Pulmonary artery endothelial cell (primary cell): ENCODE measurements at regions not wholly inside any gene's neighbourhood (a gene's known extent, or its start where the extent isn't known, plus 50 kb on each side); places are given as distances from the start of the nearest gene placed in this dataset.
"Not testable (repeated sequence)": the region's sequence is repeated elsewhere in the genome, so short reads cannot be mapped to it uniquely, and the experiment has no call there.

Experiments
- DNase-seq: peaks from one replicate; pipeline ENCODE4 v3.0.0-alpha.2; 2011; ENCODE audit warnings: low read depth, low spot score

DNA sequence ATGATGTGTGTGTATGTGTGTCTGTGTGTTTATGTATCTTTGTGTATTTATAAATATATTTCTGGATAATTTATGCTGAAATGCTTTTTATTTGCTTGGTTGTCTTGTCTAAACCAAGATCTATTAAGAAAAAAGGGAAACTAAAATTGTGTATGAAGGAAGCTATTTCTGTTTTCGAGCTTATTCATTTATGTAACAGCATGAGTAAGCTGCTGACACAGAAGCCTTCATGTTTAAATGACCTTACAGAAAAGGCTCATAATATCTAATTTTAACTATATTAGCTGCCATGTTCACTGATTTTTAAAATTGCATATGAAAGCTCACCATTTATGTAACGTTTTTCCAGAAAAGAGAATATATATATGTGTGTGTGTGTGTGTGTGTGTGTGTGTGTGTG is 392.8 kb downstream of the PTH2R start:
- DNase-seq: no peak

DNA sequence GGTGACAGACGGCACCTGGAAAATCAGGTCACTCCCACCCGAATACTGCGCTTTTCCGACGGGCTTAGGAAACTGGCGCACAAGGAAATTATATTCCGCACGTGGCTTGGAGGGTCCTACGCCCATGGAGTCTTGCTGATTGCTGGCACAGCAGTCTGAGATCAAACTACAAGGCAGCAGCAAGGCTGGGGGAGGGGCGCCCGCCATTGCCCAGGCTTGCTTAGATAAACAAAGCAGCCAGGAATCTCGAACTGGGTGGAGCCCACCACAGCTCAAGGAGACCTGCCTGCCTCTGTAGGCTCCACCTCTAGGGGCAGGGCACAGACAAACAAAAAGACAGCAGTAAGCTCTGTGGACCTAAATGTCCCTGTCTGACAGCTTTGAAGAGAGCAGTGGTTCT is 394.3 kb downstream of the PTH2R start:
- DNase-seq: not testable (repeated sequence)

DNA sequence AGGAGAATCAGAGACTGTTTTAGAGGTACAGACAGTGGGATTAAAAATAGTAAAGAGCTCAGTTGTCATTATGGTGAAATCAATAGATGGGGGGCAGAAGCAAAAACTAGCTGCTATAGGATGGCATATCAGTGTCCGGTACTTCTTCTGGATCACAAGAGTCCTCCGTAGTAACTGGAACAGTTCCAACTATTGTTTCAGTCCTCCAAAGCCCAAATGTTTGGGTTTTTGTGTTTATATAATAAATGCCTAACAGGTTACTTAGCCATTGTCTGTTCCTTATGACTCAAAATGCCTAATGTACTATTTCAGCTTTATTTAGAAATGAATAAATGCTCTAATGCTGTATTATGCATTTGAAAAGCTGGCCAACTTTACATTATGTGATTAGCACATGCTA is 401.2 kb downstream of the PTH2R start:
- no peak for DNase-seq

DNA sequence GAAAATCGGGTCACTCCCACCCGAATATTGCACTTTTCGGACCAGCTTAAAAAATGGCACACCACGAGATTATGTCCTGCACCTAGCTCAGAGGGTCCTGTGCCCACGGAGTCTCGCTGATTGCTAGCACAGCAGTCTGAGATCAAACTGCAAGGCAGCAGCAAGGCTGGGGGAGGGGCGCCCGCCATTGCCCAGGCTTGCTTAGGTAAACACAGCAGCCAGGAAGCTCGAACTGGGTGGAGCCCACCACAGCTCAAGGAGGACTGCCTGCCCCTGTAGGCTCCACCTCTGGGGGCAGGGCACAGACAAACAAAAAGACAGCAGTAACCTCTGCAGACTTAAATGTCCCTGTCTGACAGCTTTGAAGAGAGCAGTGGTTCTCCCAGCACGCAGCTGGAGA is 405.3 kb downstream of the PTH2R start:
- DNase-seq: not testable (repeated sequence)

GRCh38 chr2:208819190-208819589 is 412.6 kb downstream of the PTH2R start:
- no peak for DNase-seq

- DNase-seq: no peak
Observed at GRCh38 chr2:208820014-208820688, 413.6 kb downstream of the PTH2R start.

- no peak for DNase-seq
Observed at GRCh38 chr2:208827109-208827508, 420.5 kb downstream of the PTH2R start.

DNA sequence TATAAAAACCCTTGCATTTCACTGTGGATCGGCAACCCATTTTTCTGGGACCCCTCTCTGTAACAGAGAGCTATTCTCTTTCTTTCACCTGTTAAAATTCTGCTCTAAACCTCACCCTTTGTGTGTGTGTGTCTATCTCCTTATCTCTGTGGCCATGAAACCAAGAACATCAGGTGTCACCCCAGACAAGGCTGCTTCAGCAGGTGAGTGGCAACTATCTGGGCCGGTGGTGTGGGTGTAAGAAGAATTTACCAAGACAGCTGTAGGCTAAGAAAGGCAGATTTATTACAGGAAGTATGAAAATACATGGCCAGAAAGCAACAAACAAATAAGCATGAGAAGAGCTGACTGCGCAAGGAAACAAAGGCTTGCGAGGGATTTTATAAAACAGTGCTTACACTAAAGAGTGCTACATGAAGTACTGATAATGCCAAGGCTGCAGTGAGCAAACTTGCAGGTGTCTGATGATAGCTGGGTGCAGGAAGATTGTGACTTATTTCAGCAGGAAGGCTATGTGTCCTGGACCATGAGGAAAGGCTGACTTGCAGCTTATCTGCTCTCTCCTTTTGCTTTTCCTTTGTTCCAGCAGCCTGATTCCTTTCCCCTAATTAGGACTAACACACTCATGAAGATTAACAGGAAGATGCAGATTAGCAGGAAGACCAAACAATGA is 421.1 kb downstream of the PTH2R start:
- no peak for DNase-seq

DNA sequence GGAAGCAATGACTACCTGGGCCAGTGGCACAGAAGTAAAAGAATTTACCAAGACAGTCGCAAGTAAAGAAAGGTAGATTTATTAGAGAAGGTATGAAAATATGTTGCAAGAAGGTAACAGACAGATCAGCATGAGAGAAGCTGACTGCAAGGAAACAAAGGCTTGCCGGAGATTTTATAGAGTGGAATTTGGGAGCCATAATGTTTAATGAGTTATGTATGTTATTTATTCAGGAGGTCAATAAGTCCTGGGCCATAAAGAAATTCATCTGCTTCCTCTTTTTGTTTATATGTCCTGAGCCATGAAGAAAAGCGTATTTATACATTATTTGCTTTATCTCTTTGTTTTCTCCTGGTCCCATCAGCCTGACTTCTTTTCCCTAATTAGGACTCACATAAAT is 423.6 kb downstream of the PTH2R start:
- no peak for DNase-seq

DNA sequence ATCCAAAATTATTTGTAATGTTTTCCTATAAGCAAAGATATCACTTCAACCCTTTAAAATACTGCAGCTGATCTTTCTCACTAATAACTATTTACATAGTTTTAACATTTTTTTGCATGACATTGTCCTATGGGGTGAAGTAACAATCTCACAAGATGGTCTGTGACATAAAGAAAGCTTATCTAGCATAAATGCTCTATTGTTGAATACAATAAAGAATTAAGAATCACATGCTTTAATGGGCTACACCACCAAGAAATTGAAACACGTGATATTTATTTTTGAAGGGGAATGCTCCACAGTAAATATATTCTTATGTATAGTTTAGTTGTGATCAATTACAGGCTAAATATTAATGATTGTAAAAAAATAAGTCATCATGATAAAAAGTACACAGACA is 441.1 kb downstream of the PTH2R start:
- DNase-seq: no peak

DNA sequence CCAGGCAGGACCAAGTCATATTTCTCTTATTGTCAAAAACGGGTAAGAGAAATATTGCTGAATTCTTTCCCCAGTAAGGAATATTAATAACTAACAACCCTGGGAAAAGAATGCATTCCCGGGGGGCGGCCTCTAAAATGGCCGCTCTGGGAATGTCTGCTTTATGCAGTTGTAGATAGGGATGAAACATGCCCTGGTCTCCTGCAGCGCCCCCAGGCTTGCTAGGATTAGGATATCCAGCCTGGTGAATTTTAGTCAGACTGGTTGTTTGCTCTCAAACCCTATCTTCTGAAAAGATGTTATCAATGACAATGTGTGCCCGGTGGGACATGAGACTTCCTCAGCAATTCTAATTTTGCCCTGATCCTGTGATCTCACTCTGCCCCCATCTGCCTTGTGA is 448.1 kb downstream of the PTH2R start:
- DNase-seq: no peak

DNA sequence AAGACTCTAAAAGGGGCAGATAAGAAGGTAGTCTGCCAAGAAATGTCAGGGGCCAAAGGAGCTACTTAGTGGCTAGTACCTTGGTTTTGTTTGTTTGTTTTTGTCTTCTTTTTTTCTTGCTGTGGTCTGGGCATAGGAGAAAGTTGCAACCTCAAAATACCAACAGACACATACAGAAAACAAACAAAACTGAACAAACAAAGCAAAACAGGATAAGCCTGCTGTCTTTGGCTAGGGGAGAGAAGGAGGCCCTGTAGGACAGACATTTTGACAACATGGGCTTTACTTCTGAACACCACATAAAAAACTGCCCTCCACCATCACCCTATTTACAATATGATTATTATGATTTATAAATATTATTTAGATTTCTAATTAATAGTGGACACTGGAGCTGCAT is 460.8 kb downstream of the PTH2R start:
- DNase-seq: no peak

- DNase-seq: no peak
Observed at GRCh38 chr2:208872591-208872990, 466.0 kb downstream of the PTH2R start.

DNA sequence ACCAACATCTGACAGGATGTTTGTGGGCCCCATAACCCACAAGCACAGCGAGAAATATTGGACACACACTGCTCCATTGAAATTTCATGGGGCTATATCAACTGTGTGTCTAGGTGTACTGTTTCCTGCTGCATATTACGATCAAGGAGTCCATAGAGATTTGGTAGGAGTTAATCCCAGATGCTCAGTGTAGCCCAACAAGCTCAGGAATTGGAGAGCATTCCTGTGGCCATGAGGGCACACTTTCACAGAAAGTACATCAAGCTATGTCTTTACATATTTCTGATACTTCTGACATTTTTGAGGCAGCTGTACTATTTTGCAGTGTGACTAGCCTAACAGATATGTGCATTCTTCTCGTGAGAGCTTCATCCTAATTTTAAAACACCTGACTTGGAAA is 473.1 kb downstream of the PTH2R start:
- DNase-seq: no peak

DNA sequence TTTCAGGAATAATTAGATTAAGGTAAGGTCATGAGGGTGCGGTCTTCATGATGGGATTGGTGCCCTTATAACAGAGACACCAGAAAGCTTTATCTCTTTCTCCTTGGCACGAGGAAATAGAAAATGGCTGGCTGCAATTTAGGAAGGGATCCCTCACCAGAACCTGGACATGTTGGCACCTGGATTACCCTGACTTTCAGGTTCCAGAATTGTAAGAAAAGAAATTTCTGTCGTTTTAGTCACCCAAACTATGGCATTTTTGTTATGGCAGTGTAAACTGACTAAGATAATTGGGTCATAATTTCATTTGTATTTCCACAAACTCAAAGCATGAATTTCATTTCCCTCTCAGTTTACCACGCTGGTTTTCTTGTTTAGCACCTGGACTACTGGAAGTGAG is 473.6 kb downstream of the PTH2R start:
- DNase-seq: no peak

DNA sequence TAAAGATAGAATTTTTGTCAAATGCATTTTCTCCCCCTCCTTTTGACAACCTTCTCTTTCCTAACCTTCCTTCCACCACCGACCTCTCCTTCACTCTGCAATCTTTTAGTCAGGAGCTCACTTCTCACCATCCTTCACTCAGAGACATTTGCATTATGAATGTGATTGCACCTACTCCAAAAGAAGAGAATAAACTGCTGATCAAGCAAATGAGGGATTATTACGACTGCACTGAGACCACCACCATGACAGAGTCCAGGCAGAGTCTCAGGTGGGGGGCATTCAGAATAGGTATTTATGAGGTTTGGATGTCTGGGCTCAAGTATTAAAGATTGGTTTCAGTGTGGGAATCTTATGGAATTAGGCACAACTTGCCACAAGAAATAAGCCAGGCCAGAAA is 483.9 kb downstream of the PTH2R start:
- no peak for DNase-seq

DNA sequence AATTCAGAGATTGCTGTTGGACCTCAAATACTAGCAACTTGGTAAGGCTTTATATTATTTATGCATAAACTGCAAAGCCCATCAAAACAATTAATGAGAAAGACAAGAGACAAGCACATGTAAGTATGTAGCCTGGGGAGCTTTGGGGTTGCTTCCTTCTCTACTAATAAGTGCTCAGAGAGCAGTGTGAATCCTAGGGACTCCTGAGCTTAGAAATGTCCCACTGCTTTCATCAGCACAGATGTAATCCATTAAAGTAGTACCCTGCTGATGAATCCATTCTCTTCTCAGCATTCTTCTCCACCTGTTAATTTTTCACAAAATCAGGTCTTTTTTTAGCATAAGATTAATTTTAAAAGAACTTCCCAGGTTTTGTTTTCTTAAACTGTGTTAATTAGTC is 485.6 kb downstream of the PTH2R start:
- no peak for DNase-seq

DNA sequence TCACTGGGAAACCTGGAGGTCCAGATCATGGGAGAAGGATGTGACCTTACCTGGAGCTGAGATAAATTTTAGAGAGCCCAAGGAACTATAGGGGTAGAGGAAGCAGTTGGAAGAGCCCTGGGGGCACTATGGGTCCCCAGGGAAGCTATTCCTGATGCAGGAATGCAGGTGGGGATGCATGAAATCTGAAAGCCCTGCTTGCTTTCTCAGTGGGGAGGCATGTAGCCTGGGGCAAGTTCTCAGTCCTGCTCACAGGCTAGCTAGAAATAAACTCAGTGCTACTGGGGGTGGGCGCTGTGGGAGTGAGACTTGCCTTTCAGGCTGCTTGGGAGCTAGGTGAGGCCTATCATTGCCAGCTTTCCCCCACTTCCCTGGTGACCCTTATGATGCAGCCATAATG is 499.7 kb downstream of the PTH2R start:
- DNase-seq: no peak

GRCh38 chr2:208915401-208915800 is 508.4 kb upstream of the MAP2 start:
- DNase-seq: no peak

- no peak for DNase-seq
Observed at GRCh38 chr2:208916881-208917280, 507.0 kb upstream of the MAP2 start.

GRCh38 chr2:208921358-208921757 is 502.5 kb upstream of the MAP2 start:
- DNase-seq: not testable (repeated sequence)

- no peak for DNase-seq
Observed at GRCh38 chr2:208927867-208928266, 496.0 kb upstream of the MAP2 start.

DNA sequence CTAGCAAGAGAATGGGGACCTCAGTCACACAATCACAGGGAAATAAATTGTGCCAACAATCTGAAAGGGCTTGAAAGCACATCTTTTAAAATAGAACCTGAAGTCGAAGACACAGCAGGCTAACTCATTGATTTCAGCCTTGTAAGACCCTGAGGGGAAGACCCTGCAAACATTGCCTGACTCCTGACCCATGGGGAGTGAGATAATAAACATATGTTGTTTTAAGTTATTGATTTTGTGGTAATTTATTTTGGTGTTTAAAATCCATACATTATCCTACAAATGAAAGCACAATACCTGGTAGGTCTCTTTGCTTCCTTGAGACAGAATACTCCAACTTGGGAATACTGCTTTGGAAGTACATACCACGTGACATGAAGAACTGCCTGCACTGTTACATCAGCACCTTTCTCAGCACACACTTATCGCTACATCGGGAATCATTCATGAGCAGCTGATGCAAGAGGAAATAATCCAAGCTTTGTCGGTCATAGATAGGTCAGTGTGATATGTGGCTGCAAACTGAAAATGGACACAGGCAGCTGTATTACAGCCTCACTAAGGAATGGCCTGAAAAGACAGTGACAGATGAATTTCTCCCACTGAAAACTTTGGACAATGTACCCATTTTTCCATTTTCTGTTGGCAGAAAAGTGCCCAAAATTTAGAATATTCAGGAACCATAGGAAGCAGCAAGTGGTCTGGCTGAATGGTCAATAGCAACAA is 494.5 kb upstream of the MAP2 start:
- no peak for DNase-seq
